Large intestine (tissue), 3 donors: ENCODE measurements at regions not wholly inside any gene's neighbourhood (a gene's known extent, or its start where the extent isn't known, plus 50 kb on each side); places are given as distances from the start of the nearest gene placed in this dataset.
"Not testable (repeated sequence)": the region's sequence is repeated elsewhere in the genome, so short reads cannot be mapped to it uniquely, and the experiment has no call there.

ENCODE experiments used
- DNase-seq, 2 donors: peaks; one replicate each; pipeline versions ENCODE4 v3.0.0 to v3.0.0-alpha.2; 2013
- H3K27ac ChIP-seq: one replicate; pipeline ENCODE4 v1.5.1; 2013; ENCODE audit warnings: low read length
- H3K27me3 ChIP-seq: 2 replicates; pipeline ENCODE4 v1.6.1; 2013; ENCODE audit warnings: low read length; ENCODE audit not compliant: control insufficient read depth, insufficient read depth
- H3K36me3 ChIP-seq: 2 replicates; pipeline ENCODE4 v1.6.1; 2013; ENCODE audit warnings: low read length; ENCODE audit not compliant: control insufficient read depth, insufficient read depth
- H3K4me1 ChIP-seq: one replicate; pipeline ENCODE4 v1.6.1; 2013; ENCODE audit warnings: low read length; ENCODE audit not compliant: control insufficient read depth, insufficient read depth
- H3K4me3 ChIP-seq: one replicate; pipeline ENCODE4 v1.5.1; 2013; ENCODE audit warnings: low read length
- H3K9me3 ChIP-seq: one replicate; pipeline ENCODE4 v1.6.1; 2013; ENCODE audit warnings: mild to moderate bottlenecking, low read depth, low read length, moderate library complexity; ENCODE audit not compliant: control insufficient read depth
- WGBS: methylation state at CpG from one replicate; pipeline ENCODE4 v1.1.5; 2013; ENCODE audit warnings: low lambda C conversion rate; ENCODE audit not compliant: insufficient coverage; 5-methylcytosine and 5-hydroxymethylcytosine counted together

- H3K4me3 ChIP-seq: no peak overlapping the region
- no peak for DNase-seq
- H3K4me1 ChIP-seq: no peaks in the 10 kb centered on the region
- H3K27ac ChIP-seq: no peak overlapping the region
- H3K36me3 ChIP-seq: no peaks in the 10 kb centered on the region
- H3K9me3 ChIP-seq: no peaks in the 10 kb centered on the region
- 63% methylated on average over 4 of the region's 5 CpGs for WGBS
- no peaks in the 10 kb centered on the region for H3K27me3 ChIP-seq
These were observed 448.0 kb downstream of the SLC6A15 start for GRCh38 chr12:84464616-84465015.

- peak in 1 of 2 donors; percentile 2 for DNase-seq
- Histone ChIP-seq H3K4me1 (no peaks in the 10 kb centered on the region), H3K9me3 (no peaks in the 10 kb centered on the region), H3K36me3 (no peaks in the 10 kb centered on the region), H3K4me3 (no peak overlapping the region), H3K27me3 (no peaks in the 10 kb centered on the region), H3K27ac (no peak overlapping the region)
- WGBS: 20% methylated on average over 1 of the region's 2 CpGs
These were observed 448.7 kb downstream of the SLC6A15 start for GRCh38 chr12:84463741-84464495.

GRCh38 chr12:84455598-84455997, 457.0 kb downstream of the SLC6A15 start:
- H3K4me3 ChIP-seq: no peak overlapping the region
- WGBS: 95% methylated on average over 2 of the region's 2 CpGs
- H3K36me3 ChIP-seq: no peaks in the 10 kb centered on the region
- no peak for DNase-seq
- no peaks in the 10 kb centered on the region for H3K4me1 ChIP-seq
- no peaks in the 10 kb centered on the region for H3K9me3 ChIP-seq
- no peak overlapping the region for H3K27ac ChIP-seq
- no peaks in the 10 kb centered on the region for H3K27me3 ChIP-seq

- H3K27me3 ChIP-seq, H3K36me3 ChIP-seq, H3K9me3 ChIP-seq, H3K27ac ChIP-seq, H3K4me3 ChIP-seq, DNase-seq, H3K4me1 ChIP-seq: not testable (repeated sequence)
- no CpG with 5 or more reads among the region's 3 CpGs for WGBS
These were observed 466.1 kb downstream of the SLC6A15 start for GRCh38 chr12:84446478-84446877.

DNA sequence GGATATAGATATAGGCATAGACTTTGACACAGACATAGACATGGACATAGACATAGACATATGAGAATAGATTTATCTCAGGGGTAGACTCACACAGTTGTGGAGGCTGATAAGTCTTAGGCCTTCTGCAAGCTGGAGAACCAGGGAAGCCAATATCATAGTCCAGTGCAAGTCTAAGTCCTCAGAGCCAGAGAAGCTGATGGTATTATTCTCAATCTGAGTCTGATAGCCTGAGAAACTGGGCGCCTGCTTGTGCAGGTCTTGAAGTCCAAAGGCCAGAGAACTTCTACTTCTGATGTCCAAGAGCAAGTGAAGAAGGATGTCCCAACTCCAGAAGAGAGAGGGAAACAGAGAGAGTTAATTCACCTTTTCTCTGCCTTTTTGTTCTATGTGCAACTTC, 476.5 kb downstream of the SLC6A15 start:
- Histone ChIP-seq H3K9me3 (no peaks in the 10 kb centered on the region), H3K27ac (no peak overlapping the region), H3K4me1 (no peaks in the 10 kb centered on the region), H3K27me3 (no peaks in the 10 kb centered on the region), H3K36me3 (no peaks in the 10 kb centered on the region), H3K4me3 (no peak overlapping the region)
- DNase-seq: no peak
- WGBS: no CpG with 5 or more reads among the region's 1 CpG

DNA sequence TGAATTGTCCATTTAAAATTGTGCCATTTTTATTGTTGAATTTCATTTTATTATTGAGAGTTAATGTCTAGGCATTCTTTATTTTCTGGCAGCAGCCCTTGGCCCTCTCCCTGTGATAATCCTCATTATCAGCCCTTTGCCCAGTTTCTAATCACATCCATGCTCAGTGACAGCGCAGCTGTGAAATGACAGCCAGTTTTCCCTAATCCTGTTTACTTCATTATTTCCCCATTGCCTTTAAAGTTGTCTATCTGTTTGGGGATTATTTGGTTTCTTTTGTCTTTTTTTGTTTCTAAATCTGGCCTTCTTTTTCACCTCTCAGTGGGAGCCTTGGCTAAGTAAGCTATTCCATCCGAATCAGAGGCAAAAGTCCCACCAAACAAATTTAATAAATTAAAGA, 476.9 kb downstream of the SLC6A15 start:
- H3K36me3 ChIP-seq: no peaks in the 10 kb centered on the region
- no peaks in the 10 kb centered on the region for H3K4me1 ChIP-seq
- 80% methylated on average over 1 of the region's 2 CpGs for WGBS
- no peak for DNase-seq
- H3K27ac ChIP-seq: no peak overlapping the region
- no peak overlapping the region for H3K4me3 ChIP-seq
- H3K27me3 ChIP-seq: no peaks in the 10 kb centered on the region
- no peaks in the 10 kb centered on the region for H3K9me3 ChIP-seq

DNA sequence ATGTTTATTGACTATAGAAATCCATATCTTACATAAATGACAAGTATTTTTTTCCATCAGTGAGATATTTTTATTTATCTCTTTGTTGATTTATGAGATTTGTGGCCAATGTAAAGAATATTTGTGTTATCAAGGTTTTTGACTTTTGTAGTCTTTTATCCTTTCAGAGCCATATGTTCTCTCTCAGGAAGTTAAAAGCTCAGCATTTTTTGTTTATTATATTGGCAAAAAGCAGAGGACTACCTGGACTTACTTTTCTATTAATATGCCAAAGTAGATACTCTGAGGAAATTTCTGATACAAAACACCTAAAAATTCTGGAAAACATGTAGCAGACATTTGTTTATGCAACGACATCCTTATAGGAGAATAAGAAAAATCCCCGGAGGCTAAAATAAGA, 490.3 kb downstream of the SLC6A15 start:
- Histone ChIP-seq H3K9me3 (no peaks in the 10 kb centered on the region), H3K4me1 (no peaks in the 10 kb centered on the region), H3K27me3 (no peaks in the 10 kb centered on the region), H3K27ac (no peak overlapping the region), H3K4me3 (no peak overlapping the region), H3K36me3 (no peaks in the 10 kb centered on the region)
- WGBS: 70% methylated on average over 2 of the region's 2 CpGs
- no peak for DNase-seq

DNA sequence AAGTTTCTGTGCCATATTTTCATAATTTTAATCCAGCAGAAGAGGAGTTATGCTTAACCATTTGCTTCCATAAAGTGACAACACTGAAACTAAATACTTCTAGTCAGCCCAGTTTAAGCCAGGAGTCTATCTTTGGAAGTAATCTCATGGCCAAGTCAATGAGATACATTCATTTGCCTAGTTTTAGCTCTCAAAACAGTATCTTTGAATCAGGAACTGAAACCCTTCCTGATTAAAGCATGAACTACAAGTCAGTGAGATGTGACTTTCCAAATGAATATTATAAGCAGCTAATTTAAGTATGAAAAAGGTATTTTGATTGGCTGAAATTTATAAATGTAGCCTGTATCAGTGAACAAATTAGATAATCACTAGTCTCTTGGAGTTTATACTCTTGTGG, 491.5 kb downstream of the SLC6A15 start:
- Histone ChIP-seq H3K9me3 (no peaks in the 10 kb centered on the region), H3K36me3 (no peaks in the 10 kb centered on the region), H3K4me1 (no peaks in the 10 kb centered on the region), H3K27ac (no peak overlapping the region), H3K27me3 (no peaks in the 10 kb centered on the region), H3K4me3 (no peak overlapping the region)
- no peak for DNase-seq

DNA sequence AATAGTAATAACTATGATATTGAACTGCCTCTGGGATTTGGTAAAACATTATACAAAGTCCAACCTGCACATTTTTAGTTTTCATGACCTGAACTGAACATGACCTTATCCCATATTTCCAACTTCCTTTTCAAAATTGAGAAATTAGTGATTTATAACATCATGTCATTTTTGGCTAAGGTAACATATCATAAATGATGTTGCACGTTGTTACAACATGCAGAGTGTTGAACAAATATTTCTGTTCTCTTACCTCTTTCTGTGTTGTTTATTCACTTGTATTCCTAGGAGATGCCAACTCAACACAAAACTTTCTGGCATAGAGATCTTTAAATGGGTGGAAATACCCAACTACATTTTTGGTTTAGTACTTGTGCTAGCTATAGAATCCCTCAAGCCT, 496.0 kb downstream of the SLC6A15 start:
- no peaks in the 10 kb centered on the region for H3K9me3 ChIP-seq
- DNase-seq: no peak
- H3K27me3 ChIP-seq: no peaks in the 10 kb centered on the region
- 75% methylated on average over 1 of the region's 1 CpG for WGBS
- H3K27ac ChIP-seq: no peak overlapping the region
- no peak overlapping the region for H3K4me3 ChIP-seq
- no peaks in the 10 kb centered on the region for H3K36me3 ChIP-seq
- no peaks in the 10 kb centered on the region for H3K4me1 ChIP-seq

DNA sequence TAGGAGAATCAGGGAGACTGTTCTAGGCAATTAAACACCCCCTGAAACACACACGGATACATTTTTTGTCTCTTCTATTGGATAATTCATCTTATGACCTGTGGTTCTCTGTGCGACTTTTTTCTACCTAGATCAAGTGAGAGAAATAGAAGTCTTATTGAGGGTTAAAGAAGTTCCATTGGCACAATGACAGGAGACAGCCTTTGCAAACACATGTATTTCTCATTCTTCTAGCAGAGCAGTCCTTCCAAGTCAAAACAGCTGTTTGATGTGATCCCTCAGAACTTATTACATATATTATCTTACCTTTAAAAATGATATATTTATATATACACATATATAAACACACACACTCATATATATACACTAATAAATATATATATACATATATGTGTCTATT, 496.7 kb downstream of the SLC6A15 start:
- H3K27ac ChIP-seq: no peak overlapping the region
- no peaks in the 10 kb centered on the region for H3K9me3 ChIP-seq
- H3K4me3 ChIP-seq: no peak overlapping the region
- H3K27me3 ChIP-seq: no peaks in the 10 kb centered on the region
- no peaks in the 10 kb centered on the region for H3K36me3 ChIP-seq
- no peak for DNase-seq
- 75% methylated on average over 2 of the region's 2 CpGs for WGBS
- no peaks in the 10 kb centered on the region for H3K4me1 ChIP-seq

DNA sequence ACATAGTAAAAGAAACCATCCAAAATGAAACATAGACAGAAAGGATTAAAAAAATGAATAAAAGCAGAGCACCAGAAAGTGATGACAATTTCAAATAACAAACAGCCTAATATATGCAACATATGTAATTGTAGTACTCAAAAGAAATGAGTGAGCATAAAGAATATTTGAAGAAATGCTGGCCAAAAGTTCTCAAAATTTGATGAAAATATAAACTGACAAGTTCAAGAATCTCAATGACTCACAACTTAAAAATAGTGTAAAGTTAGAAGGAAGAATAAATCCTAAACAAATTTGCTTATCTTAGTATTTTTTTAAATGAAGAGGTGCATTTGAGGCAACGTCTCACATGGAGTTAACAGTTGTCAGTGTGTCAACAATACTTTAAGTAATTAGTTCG, 498.9 kb downstream of the SLC6A15 start:
- H3K4me1 ChIP-seq: no peaks in the 10 kb centered on the region
- WGBS: no CpG with 5 or more reads among the region's 2 CpGs
- H3K27me3 ChIP-seq: no peaks in the 10 kb centered on the region
- H3K4me3 ChIP-seq: no peak overlapping the region
- no peaks in the 10 kb centered on the region for H3K36me3 ChIP-seq
- H3K9me3 ChIP-seq: no peaks in the 10 kb centered on the region
- no peak overlapping the region for H3K27ac ChIP-seq
- DNase-seq: no peak
